HCT116 (cell line): ENCODE measurements at regions not wholly inside any gene's neighbourhood (a gene's known extent, or its start where the extent isn't known, plus 50 kb on each side); places are given as distances from the start of the nearest gene placed in this dataset.

Source experiments
- CEBPB ChIP-seq: IDR thresholded peaks from 2 replicates; pipeline ENCODE4 v1.6.1; 2012; ENCODE audit warnings: low read depth
- CTCF ChIP-seq, 3 experiments: fragments of 200-600 bp in 1 of 3; sonication (generic) in 1 of 3; IDR thresholded peaks in 2 of 3; conservative IDR thresholded peaks in 1 of 3; 2 replicates each; pipeline ENCODE4 v1.5.1; 2012 to 2017; ENCODE audit warnings: low read depth in 2 of 3, low read length in 2 of 3, antibody characterized with exemption in 1 of 3, borderline replicate concordance in 1 of 3, control low read depth in 1 of 3, mild to moderate bottlenecking in 1 of 3, mixed read lengths in 1 of 3, mixed run types in 1 of 3, moderate library complexity in 1 of 3; ENCODE audit not compliant: insufficient read depth in 1 of 3
- EZH2 ChIP-seq: fragments of 200-600 bp; sonication (generic); IDR thresholded peaks from 2 replicates; pipeline ENCODE4 v1.6.1; 2017; ENCODE audit warnings: antibody characterized with exemption, mixed run types
- POLR2AphosphoS5 ChIP-seq: IDR thresholded peaks from 2 replicates; pipeline ENCODE4 v1.6.1; 2011; ENCODE audit warnings: mild to moderate bottlenecking, low read depth, low read length, moderate library complexity
- RAD21 ChIP-seq: IDR thresholded peaks from 2 replicates; pipeline ENCODE4 v1.6.1; 2012; ENCODE audit warnings: low read depth, mild to moderate bottlenecking
- SP1 ChIP-seq: IDR thresholded peaks from 2 replicates; pipeline ENCODE4 v1.6.1; 2012; ENCODE audit warnings: low read depth
- SRF ChIP-seq: IDR thresholded peaks from 2 replicates; pipeline ENCODE4 v1.6.1; 2012; ENCODE audit warnings: low read depth

- TF ChIP-seq CTCF (IDR thresholded peaks at IDR 0.05 in 2 of 3, conservative IDR thresholded peaks at IDR 0.05 in 1 of 3; ENCODE audit: borderline replicate concordance in 1 of 3, insufficient read depth in 1 of 3, low read depth in 2 of 3, low read length in 2 of 3) (no peak), POLR2AphosphoS5 (no peak), CEBPB (no peak), SP1 (no peak), EZH2 (no peak), SRF (no peak), RAD21 (no peak)
Observed at GRCh38 chr3:6264036-6264435, 596.9 kb upstream of the GRM7 start.
